Fibroblast of the aortic adventitia (primary cell): ENCODE measurements at regions not wholly inside any gene's neighbourhood (a gene's known extent, or its start where the extent isn't known, plus 50 kb on each side); places are given as distances from the start of the nearest gene placed in this dataset.

Experiments
- DNase-seq: peaks from one replicate; pipeline ENCODE4 v3.0.0-alpha.2; 2010; ENCODE audit warnings: low read depth
- H3K4me3 ChIP-seq: 2 replicates; pipeline ENCODE4 v1.5.1; 2011; ENCODE audit warnings: low read depth, mild to moderate bottlenecking, control low read depth, low read length, moderate library complexity
- CTCF ChIP-seq: IDR thresholded peaks from 2 replicates; pipeline ENCODE4 v1.5.1; 2011; ENCODE audit warnings: mild to moderate bottlenecking, low read length, control low read depth, inconsistent platforms; ENCODE audit not compliant: insufficient read depth

GRCh38 chr13:58238972-58239773 lies 607.6 kb downstream of the PCDH17 start:
- no peak overlapping the region for H3K4me3 ChIP-seq
- TF ChIP-seq CTCF = no peak
- no peak for DNase-seq

GRCh38 chr13:58239774-58240268 lies 608.3 kb downstream of the PCDH17 start:
- TF ChIP-seq CTCF = no peak
- DNase-seq = no peak

GRCh38 chr13:58247080-58247479 lies 615.5 kb downstream of the PCDH17 start:
- no peak overlapping the region for H3K4me3 ChIP-seq
- no peak for DNase-seq
- TF ChIP-seq CTCF = no peak

More at GRCh38 chr13:58239774-58240268, 608.3 kb downstream of the PCDH17 start:
- H3K4me3 ChIP-seq = no peak overlapping the region

- no peak for TF ChIP-seq CTCF
- H3K4me3 ChIP-seq = no peak overlapping the region
- DNase-seq = no peak
Observed at GRCh38 chr13:58254943-58255342, 623.4 kb downstream of the PCDH17 start.

GRCh38 chr13:58266271-58266670 lies 634.7 kb downstream of the PCDH17 start:
- TF ChIP-seq CTCF = no peak

GRCh38 chr13:58298556-58299135 lies 667.1 kb downstream of the PCDH17 start:
- no peak for TF ChIP-seq CTCF
- no peak for DNase-seq
- no peak overlapping the region for H3K4me3 ChIP-seq

More at GRCh38 chr13:58266271-58266670, 634.7 kb downstream of the PCDH17 start:
- DNase-seq = no peak
- H3K4me3 ChIP-seq = no peak overlapping the region
